Naive thymus-derived CD4-positive, alpha-beta T cell (primary cell): ENCODE measurements at regions not wholly inside any gene's neighbourhood (a gene's known extent, or its start where the extent isn't known, plus 50 kb on each side); places are given as distances from the start of the nearest gene placed in this dataset.

Experiments used
- ATAC-seq: fragments of 150-1000 bp; cut with Tn5 transposase; 2 replicates; pipeline ENCODE4 v1.10.0; 2021; ENCODE audit warnings: mild to moderate bottlenecking, moderate library complexity
- CTCF ChIA-PET: fragments of 350-600 bp; sonication (Branson Sonifier 250); formaldehyde crosslinking; loops from one replicate; lab custom pipeline; 2021; ENCODE audit warnings: antibody characterized with exemption; lab: Charles Lee
- POLR2A ChIA-PET: fragments of 350-600 bp; sonication (Branson Sonifier 250); formaldehyde crosslinking; loops from one replicate; lab custom pipeline; 2021; ENCODE audit warnings: antibody characterized with exemption, inconsistent platforms; lab: Charles Lee
- DNase-seq, 9 donors: peaks; one replicate each; pipeline versions ENCODE4 v3.0.0 to v3.0.0-alpha.2; 2020 to 2022; ENCODE audit warnings: mixed read lengths in 1 of 9
- H3K27ac ChIP-seq: one replicate; pipeline ENCODE4 v1.7.0; 2013; ENCODE audit warnings: mild to moderate bottlenecking, low read depth, low read length, moderate library complexity
- H3K27me3 ChIP-seq, 2 donors: one replicate each; pipeline ENCODE4 v1.7.0; 2013; ENCODE audit warnings: low read length in 2 of 2, mild to moderate bottlenecking in 2 of 2, moderate library complexity in 2 of 2; ENCODE audit not compliant: control insufficient read depth in 2 of 2, insufficient read depth in 2 of 2
- H3K36me3 ChIP-seq, 3 experiments: 1 replicate in 2 of 3; 2 replicates in 1 of 3; pipeline ENCODE4 v1.7.0; 2013; ENCODE audit warnings: low read length in 3 of 3, mild to moderate bottlenecking in 3 of 3, moderate library complexity in 1 of 3; ENCODE audit not compliant: insufficient read depth in 3 of 3, control insufficient read depth in 2 of 3
- H3K4me1 ChIP-seq, 2 donors: one replicate each; pipeline ENCODE4 v1.7.0; 2013; ENCODE audit warnings: low read length in 2 of 2, mild to moderate bottlenecking in 2 of 2, moderate library complexity in 1 of 2; ENCODE audit not compliant: control insufficient read depth in 2 of 2, insufficient read depth in 2 of 2
- H3K4me3 ChIP-seq: 2 replicates; pipeline ENCODE4 v1.7.0; 2013; ENCODE audit warnings: mild to moderate bottlenecking, low read length
- H3K9me3 ChIP-seq, 3 experiments: 1 replicate in 2 of 3; 2 replicates in 1 of 3; pipeline ENCODE4 v1.7.0; 2013; ENCODE audit warnings: low read length in 3 of 3; ENCODE audit not compliant: control insufficient read depth in 2 of 3
- H3K27ac Mint-ChIP-seq, 9 donors: one replicate each; pipeline ENCODE4 v1.8.0; 2020 to 2022; ENCODE audit warnings: mixed read lengths in 9 of 9, mild to moderate bottlenecking in 8 of 9, moderate library complexity in 5 of 9, inconsistent platforms in 2 of 9
- H3K27me3 Mint-ChIP-seq, 5 donors: one replicate each; pipeline ENCODE4 v1.8.0; 2021 to 2022; ENCODE audit warnings: mixed read lengths in 5 of 5, mild to moderate bottlenecking in 1 of 5
- H3K36me3 Mint-ChIP-seq, 5 donors: one replicate each; pipeline ENCODE4 v1.8.0; 2020 to 2022; ENCODE audit warnings: mixed read lengths in 5 of 5, mild to moderate bottlenecking in 3 of 5, inconsistent platforms in 1 of 5
- H3K4me1 Mint-ChIP-seq, 7 donors: one replicate each; pipeline ENCODE4 v1.8.0; 2020 to 2022; ENCODE audit warnings: mixed read lengths in 7 of 7, mild to moderate bottlenecking in 3 of 7, inconsistent platforms in 1 of 7
- H3K4me3 Mint-ChIP-seq, 10 donors: one replicate each; pipeline ENCODE4 v1.8.0; 2020 to 2022; ENCODE audit warnings: mild to moderate bottlenecking in 10 of 10, mixed read lengths in 10 of 10, moderate library complexity in 6 of 10, inconsistent platforms in 2 of 10
- H3K9me3 Mint-ChIP-seq, 11 donors: one replicate each; pipeline ENCODE4 v1.8.0; 2020 to 2022; ENCODE audit warnings: mixed read lengths in 11 of 11, mild to moderate bottlenecking in 4 of 11, inconsistent platforms in 1 of 11, moderate library complexity in 1 of 11
- intact Hi-C, 2 donors: fragments of 100-400 bp; cut with micrococcal nuclease; formaldehyde crosslinking; loops; one replicate each; pipeline ENCODE4 v1.15.1; 2023

DNA sequence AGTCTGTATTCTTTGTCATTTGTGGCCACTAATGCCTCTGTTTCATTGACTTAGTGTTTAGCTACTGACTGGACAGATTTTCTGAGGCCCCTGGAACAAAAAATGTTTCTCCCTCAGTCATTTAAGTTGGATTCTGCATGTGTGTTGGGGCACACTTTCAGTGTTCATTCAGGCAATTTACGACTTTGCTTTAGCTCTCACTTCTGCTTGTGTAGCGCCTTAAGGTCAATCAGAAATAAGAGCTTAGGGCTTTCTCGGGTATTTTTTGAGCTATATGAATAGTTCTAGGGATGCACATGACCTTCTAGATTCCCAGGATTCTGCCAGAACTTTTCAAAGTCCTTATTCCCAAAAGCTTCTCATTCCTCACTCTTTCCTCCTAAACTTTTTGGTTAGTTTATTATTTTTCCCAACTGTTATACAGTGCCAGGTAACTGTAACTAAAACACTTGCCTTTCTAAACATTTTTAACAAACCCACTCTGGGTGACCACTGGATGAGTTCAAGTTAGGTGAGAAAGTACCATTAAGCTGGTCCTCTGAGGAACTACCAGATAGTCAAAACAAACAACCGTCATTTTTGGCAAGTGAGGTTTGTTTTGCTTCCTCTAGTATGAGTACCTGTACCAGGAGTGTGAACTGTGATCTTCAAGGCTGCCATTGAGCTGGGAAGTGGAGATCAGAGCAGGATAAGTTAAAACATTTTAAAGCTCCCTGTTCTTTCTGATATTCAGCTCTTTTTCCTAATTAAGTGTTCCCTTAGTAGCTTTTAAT is 571.3 kb upstream of the TLE4 start:
- ATAC-seq (no peak), DNase-seq (no peak)
- no peaks in the 10 kb centered on the region for H3K27me3 ChIP-seq
- CTCF ChIA-PET, result no interaction called here
- no peaks in the 10 kb centered on the region for H3K36me3 ChIP-seq
- intact Hi-C loops, result no loop called here
- Mint-ChIP-seq H3K27me3 (peaks cover 0 to 10% (median 3%) of the 10 kb centered on the region in 5 donors), H3K9me3 (peaks cover 0 to 9% (median 0%) of the 10 kb centered on the region in 11 donors), H3K4me1 (no peaks in the 10 kb centered on the region), H3K4me3 (no peak overlapping the region), H3K27ac (no peak overlapping the region), H3K36me3 (no peaks in the 10 kb centered on the region)
- H3K27ac ChIP-seq, result no peak overlapping the region
- no peaks in the 10 kb centered on the region for H3K9me3 ChIP-seq
- no peaks in the 10 kb centered on the region for H3K4me1 ChIP-seq
- H3K4me3 ChIP-seq, result no peak overlapping the region
- POLR2A ChIA-PET, result no interaction called here

DNA sequence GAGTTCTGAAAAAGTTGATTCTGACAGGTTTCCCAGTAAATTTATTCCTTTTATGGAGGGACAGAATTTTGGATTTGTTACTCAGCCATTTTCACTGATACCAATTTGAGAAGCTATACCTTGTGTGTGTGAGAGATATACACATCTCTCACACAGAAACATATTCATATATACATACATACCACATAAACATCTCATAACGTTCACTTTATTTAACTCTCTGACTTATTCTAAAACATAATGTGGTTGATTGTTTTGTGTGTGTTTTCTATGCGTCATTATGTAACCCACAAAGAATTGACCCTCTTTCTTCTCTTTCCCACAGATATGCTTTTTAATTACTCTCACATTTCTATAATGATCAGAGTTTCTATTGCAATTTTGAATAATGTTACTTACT is 570.8 kb upstream of the TLE4 start:
- no peaks in the 10 kb centered on the region for H3K36me3 Mint-ChIP-seq
- intact Hi-C loops, result no loop called here
- POLR2A ChIA-PET, result no interaction called here

DNA sequence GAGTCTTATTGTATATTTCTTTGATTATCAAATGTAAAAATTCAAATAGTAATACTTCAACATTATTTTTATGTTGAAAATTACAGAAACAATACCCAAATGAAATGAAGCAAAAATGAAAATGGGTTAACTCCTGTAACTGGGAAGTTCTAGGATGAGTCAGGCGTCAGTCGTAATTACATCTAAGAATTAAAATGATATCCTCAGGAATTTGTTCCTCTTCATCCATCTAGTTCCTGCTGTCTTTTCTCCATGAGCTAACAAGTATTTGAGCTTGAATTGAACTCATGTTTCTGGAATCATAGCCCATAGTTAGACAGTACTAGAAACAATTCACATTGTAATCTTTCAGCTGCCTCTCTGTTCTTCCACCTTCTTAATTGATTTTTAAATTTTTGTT is 568.3 kb upstream of the TLE4 start:
- Histone ChIP-seq H3K9me3 (no peaks in the 10 kb centered on the region), H3K27ac (no peak overlapping the region), H3K36me3 (no peaks in the 10 kb centered on the region), H3K4me1 (no peaks in the 10 kb centered on the region), H3K4me3 (no peak overlapping the region), H3K27me3 (no peaks in the 10 kb centered on the region)
- ChIA-PET CTCF (no interaction called here), POLR2A (no interaction called here)
- H3K9me3 Mint-ChIP-seq, result peaks cover 0 to 6% (median 0%) of the 10 kb centered on the region in 11 donors
- peaks cover 0 to 11% (median 3%) of the 10 kb centered on the region in 5 donors for H3K27me3 Mint-ChIP-seq
- H3K4me1 Mint-ChIP-seq, result no peaks in the 10 kb centered on the region
- H3K27ac Mint-ChIP-seq, result no peak overlapping the region
- ATAC-seq (no peak), DNase-seq (no peak)
- no peaks in the 10 kb centered on the region for H3K36me3 Mint-ChIP-seq
- intact Hi-C loops, result no loop called here
- no peak overlapping the region for H3K4me3 Mint-ChIP-seq

More for the DNA sequence above, 570.8 kb upstream of the TLE4 start:
- no peaks in the 10 kb centered on the region for H3K4me1 ChIP-seq
- H3K9me3 Mint-ChIP-seq, result peaks cover 0 to 5% (median 0%) of the 10 kb centered on the region in 11 donors
- no peak overlapping the region for H3K27ac ChIP-seq
- no peak overlapping the region for H3K4me3 ChIP-seq
- peaks cover 0 to 10% (median 3%) of the 10 kb centered on the region in 5 donors for H3K27me3 Mint-ChIP-seq
- no peaks in the 10 kb centered on the region for H3K36me3 ChIP-seq
- no peak overlapping the region for H3K4me3 Mint-ChIP-seq
- DNase-seq (no peak), ATAC-seq (no peak)
- H3K4me1 Mint-ChIP-seq, result no peaks in the 10 kb centered on the region
- H3K27me3 ChIP-seq, result no peaks in the 10 kb centered on the region
- CTCF ChIA-PET, result no interaction called here
- no peaks in the 10 kb centered on the region for H3K9me3 ChIP-seq
- no peak overlapping the region for H3K27ac Mint-ChIP-seq

DNA sequence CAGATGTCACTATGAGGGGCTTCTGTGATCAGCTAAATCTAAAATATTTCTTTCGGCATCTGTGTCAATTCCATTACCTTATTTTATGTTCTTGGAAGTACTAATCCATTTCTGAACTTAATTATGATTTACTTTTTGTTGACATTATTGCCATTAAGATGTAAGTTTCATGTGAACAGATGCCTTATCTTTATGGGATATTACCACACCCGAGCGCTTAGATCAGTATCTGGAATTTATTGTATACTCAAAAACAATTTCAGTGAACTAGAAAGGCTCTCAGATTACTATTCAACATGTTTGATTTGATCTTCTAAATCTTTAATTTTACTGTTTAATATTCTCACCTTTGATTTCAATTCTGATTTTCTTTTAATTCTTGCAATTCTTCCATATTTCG is 567.7 kb upstream of the TLE4 start:
- H3K4me3 ChIP-seq, result no peak overlapping the region
- H3K36me3 ChIP-seq, result no peaks in the 10 kb centered on the region
- Mint-ChIP-seq H3K27me3 (peaks cover 0 to 11% (median 3%) of the 10 kb centered on the region in 5 donors), H3K4me1 (no peaks in the 10 kb centered on the region), H3K4me3 (no peak overlapping the region), H3K27ac (no peak overlapping the region), H3K36me3 (no peaks in the 10 kb centered on the region), H3K9me3 (peaks cover 0 to 6% (median 0%) of the 10 kb centered on the region in 11 donors)
- ChIA-PET POLR2A (no interaction called here), CTCF (no interaction called here)
- H3K27ac ChIP-seq, result no peak overlapping the region
- H3K4me1 ChIP-seq, result no peaks in the 10 kb centered on the region
- no peaks in the 10 kb centered on the region for H3K9me3 ChIP-seq
- no peaks in the 10 kb centered on the region for H3K27me3 ChIP-seq
- DNase-seq, result no peak
- intact Hi-C loops, result no loop called here
- no peak for ATAC-seq

GRCh38 chr9:79006546-79006945 is 565.2 kb upstream of the TLE4 start:
- ChIA-PET POLR2A (no interaction called here), CTCF (no interaction called here)
- ATAC-seq, result no peak
- no peak overlapping the region for H3K4me3 ChIP-seq
- Mint-ChIP-seq H3K9me3 (peaks cover 0 to 6% (median 0%) of the 10 kb centered on the region in 11 donors), H3K36me3 (no peaks in the 10 kb centered on the region), H3K4me3 (no peak overlapping the region), H3K27me3 (peaks cover 0 to 11% (median 6%) of the 10 kb centered on the region in 5 donors), H3K27ac (no peak overlapping the region), H3K4me1 (no peaks in the 10 kb centered on the region)
- H3K4me1 ChIP-seq, result no peaks in the 10 kb centered on the region
- H3K9me3 ChIP-seq, result no peaks in the 10 kb centered on the region
- intact Hi-C loops, result no loop called here
- H3K36me3 ChIP-seq, result no peaks in the 10 kb centered on the region
- DNase-seq, result no peak
- no peaks in the 10 kb centered on the region for H3K27me3 ChIP-seq
- no peak overlapping the region for H3K27ac ChIP-seq

- H3K4me1 ChIP-seq, result no peaks in the 10 kb centered on the region
- H3K9me3 Mint-ChIP-seq, result peaks cover 0 to 6% (median 0%) of the 10 kb centered on the region in 11 donors
Observed at GRCh38 chr9:79007701-79008483, 563.9 kb upstream of the TLE4 start.

More at GRCh38 chr9:79007701-79008483, 563.9 kb upstream of the TLE4 start:
- Histone ChIP-seq H3K36me3 (no peaks in the 10 kb centered on the region), H3K27ac (no peak overlapping the region), H3K27me3 (no peaks in the 10 kb centered on the region), H3K4me3 (no peak overlapping the region), H3K9me3 (no peaks in the 10 kb centered on the region)
- no peak for ATAC-seq
- Mint-ChIP-seq H3K27ac (no peak overlapping the region), H3K4me1 (no peaks in the 10 kb centered on the region), H3K4me3 (no peak overlapping the region), H3K27me3 (peaks cover 0 to 11% (median 6%) of the 10 kb centered on the region in 5 donors), H3K36me3 (no peaks in the 10 kb centered on the region)
- intact Hi-C loops, result no loop called here
- DNase-seq, result no peak
- CTCF ChIA-PET, result no interaction called here
- POLR2A ChIA-PET, result no interaction called here
